HEK293T (cell line): ENCODE measurements at regions not wholly inside any gene's neighbourhood (a gene's known extent, or its start where the extent isn't known, plus 50 kb on each side); places are given as distances from the start of the nearest gene placed in this dataset.

ENCODE experiments used
- CTBP1 ChIP-seq: fragments of 450-650 bp; IDR thresholded peaks from 2 replicates; pipeline ENCODE4 v1.6.1; 2016; ENCODE audit warnings: borderline replicate concordance
- FOXM1 ChIP-seq: fragments of 450-650 bp; IDR thresholded peaks from 2 replicates; pipeline ENCODE4 v1.6.1; 2017; ENCODE audit warnings: mild to moderate bottlenecking, borderline replicate concordance
- ZNF384 ChIP-seq: fragments of 450-650 bp; IDR thresholded peaks from 2 replicates; pipeline ENCODE4 v1.6.1; 2016

GRCh38 chr18:10235661-10235952 is 218.8 kb upstream of the APCDD1 start:
- TF ChIP-seq ZNF384 = no peak
- TF ChIP-seq FOXM1 = no peak
- TF ChIP-seq CTBP1 = no peak
